SK-N-SH treated with all-trans-retinoic acid at 6 μM for 48 hours (cell line): ENCODE measurements at regions not wholly inside any gene's neighbourhood (a gene's known extent, or its start where the extent isn't known, plus 50 kb on each side); places are given as distances from the start of the nearest gene placed in this dataset.

Experiments
- GLIS3 ChIP-seq: fragments of 250-450 bp; sonication (Bioruptor Pico); IDR thresholded peaks from 2 replicates; pipeline ENCODE4 v1.5.0; 2020; ENCODE audit warnings: mild to moderate bottlenecking, moderate library complexity
- OSR1 ChIP-seq: fragments of 250-450 bp; sonication (Bioruptor Pico); IDR thresholded peaks from 2 replicates; pipeline ENCODE4 v1.8.0; 2022; ENCODE audit warnings: moderate library complexity, mild to moderate bottlenecking, inconsistent platforms
- RARB ChIP-seq: fragments of 250-450 bp; sonication (Bioruptor Pico); IDR thresholded peaks from 2 replicates; pipeline ENCODE4 v1.8.0; 2021; ENCODE audit warnings: mild to moderate bottlenecking, moderate library complexity
- ZFP3 ChIP-seq: fragments of 250-450 bp; sonication (Bioruptor Pico); IDR thresholded peaks from 2 replicates; pipeline ENCODE4 v1.5.0; 2020; ENCODE audit warnings: mild to moderate bottlenecking, moderate library complexity
- ZNF70 ChIP-seq: fragments of 450-650 bp; formaldehyde crosslinking; IDR thresholded peaks from 2 replicates; pipeline ENCODE4 v1.5.0; 2020; ENCODE audit warnings: mild to moderate bottlenecking, moderate library complexity
- TF ChIP-seq, protein P1 (sequence below): fragments of 250-450 bp; sonication (Bioruptor Pico); IDR thresholded peaks from 2 replicates; pipeline ENCODE4 v1.8.0; 2020; ENCODE audit warnings: mild to moderate bottlenecking, moderate library complexity, borderline replicate concordance

DNA sequence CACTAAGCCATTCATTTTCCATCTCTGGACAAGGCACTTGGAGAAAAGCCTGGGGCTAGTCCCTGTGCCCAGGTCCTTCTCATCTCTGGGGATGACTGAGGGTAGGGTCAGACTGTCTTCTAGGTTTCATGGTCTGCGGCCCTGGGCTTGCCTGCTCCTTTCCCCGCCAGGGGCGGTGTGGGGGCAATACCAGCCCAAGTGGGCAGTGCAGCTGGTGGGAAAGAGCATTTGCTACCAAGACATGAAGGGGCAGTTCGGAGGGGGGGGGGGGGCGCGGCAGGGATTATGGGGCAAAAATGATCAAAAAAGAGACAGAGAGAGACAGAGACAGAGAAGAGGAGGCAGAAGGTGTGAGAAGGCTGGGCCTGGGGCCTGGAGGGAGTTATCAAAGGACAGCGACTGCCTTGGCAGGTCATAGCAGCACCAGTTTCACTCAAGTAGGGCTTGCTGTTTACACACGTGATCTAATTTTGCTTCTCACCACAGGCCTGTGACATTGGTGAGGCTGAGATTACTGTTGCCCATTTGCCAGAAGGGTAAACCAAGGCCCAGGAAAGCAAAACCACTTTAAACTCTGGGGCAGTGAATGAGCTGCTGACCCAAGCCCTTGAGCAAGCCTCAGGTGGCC lies 56.1 kb downstream of the PJA1 start:
- TF ChIP-seq ZFP3 (no peak), GLIS3 (no peak), RARB (no peak), ZNF70 (CRISPR knock-in tag) (no peak), OSR1 (CRISPR knock-in tag) (no peak)
- TF ChIP-seq, protein P1, sequence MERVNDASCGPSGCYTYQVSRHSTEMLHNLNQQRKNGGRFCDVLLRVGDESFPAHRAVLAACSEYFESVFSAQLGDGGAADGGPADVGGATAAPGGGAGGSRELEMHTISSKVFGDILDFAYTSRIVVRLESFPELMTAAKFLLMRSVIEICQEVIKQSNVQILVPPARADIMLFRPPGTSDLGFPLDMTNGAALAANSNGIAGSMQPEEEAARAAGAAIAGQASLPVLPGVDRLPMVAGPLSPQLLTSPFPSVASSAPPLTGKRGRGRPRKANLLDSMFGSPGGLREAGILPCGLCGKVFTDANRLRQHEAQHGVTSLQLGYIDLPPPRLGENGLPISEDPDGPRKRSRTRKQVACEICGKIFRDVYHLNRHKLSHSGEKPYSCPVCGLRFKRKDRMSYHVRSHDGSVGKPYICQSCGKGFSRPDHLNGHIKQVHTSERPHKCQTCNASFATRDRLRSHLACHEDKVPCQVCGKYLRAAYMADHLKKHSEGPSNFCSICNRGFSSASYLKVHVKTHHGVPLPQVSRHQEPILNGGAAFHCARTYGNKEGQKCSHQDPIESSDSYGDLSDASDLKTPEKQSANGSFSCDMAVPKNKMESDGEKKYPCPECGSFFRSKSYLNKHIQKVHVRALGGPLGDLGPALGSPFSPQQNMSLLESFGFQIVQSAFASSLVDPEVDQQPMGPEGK, result no peak
